HCT116 (cell line): ENCODE measurements at regions not wholly inside any gene's neighbourhood (a gene's known extent, or its start where the extent isn't known, plus 50 kb on each side); places are given as distances from the start of the nearest gene placed in this dataset.

Source experiments
- EGR1 ChIP-seq: IDR thresholded peaks from 2 replicates; pipeline ENCODE4 v1.6.1; 2012; ENCODE audit warnings: low read depth
- JUND ChIP-seq: IDR thresholded peaks from 2 replicates; pipeline ENCODE4 v1.6.1; 2012
- POLR2A ChIP-seq: IDR thresholded peaks from 2 replicates; pipeline ENCODE4 v1.7.0; 2011; ENCODE audit warnings: borderline replicate concordance; ENCODE audit not compliant: insufficient read depth, insufficient read length; ENCODE audit errors: extremely low read depth
- POLR2AphosphoS5 ChIP-seq: IDR thresholded peaks from 2 replicates; pipeline ENCODE4 v1.6.1; 2011; ENCODE audit warnings: mild to moderate bottlenecking, low read depth, low read length, moderate library complexity
- RAD21 ChIP-seq: IDR thresholded peaks from 2 replicates; pipeline ENCODE4 v1.6.1; 2012; ENCODE audit warnings: low read depth, mild to moderate bottlenecking
- SRF ChIP-seq: IDR thresholded peaks from 2 replicates; pipeline ENCODE4 v1.6.1; 2012; ENCODE audit warnings: low read depth
- TCF7L2 ChIP-seq: IDR thresholded peaks from 2 replicates; pipeline ENCODE4 v1.7.0; 2011; ENCODE audit warnings: borderline replicate concordance, inconsistent platforms; ENCODE audit not compliant: insufficient read depth, insufficient read length; ENCODE audit errors: extremely low read depth
- YY1 ChIP-seq: IDR thresholded peaks from 2 replicates; pipeline ENCODE4 v1.6.1; 2011; ENCODE audit warnings: low read length, low read depth, moderate library complexity, mild to moderate bottlenecking; ENCODE audit not compliant: insufficient replicate concordance; ENCODE audit errors: extremely low read depth
- TF ChIP-seq, protein P1 (sequence below), 3 experiments: fragments of 200-600 bp in 1 of 3; sonication (generic) in 1 of 3; IDR thresholded peaks in 2 of 3; conservative IDR thresholded peaks in 1 of 3; 2 replicates each; pipeline ENCODE4 v1.5.1; 2012 to 2017; ENCODE audit warnings: low read depth in 2 of 3, low read length in 2 of 3, antibody characterized with exemption in 1 of 3, borderline replicate concordance in 1 of 3, control low read depth in 1 of 3, mild to moderate bottlenecking in 1 of 3, mixed read lengths in 1 of 3, mixed run types in 1 of 3, moderate library complexity in 1 of 3; ENCODE audit not compliant: insufficient read depth in 1 of 3
- TF ChIP-seq, protein P2 (sequence below): IDR thresholded peaks from 2 replicates; pipeline ENCODE4 v1.6.1; 2012
- TF ChIP-seq, protein P3 (sequence below): IDR thresholded peaks from 2 replicates; pipeline ENCODE4 v1.6.1; 2012; ENCODE audit warnings: low read depth

DNA sequence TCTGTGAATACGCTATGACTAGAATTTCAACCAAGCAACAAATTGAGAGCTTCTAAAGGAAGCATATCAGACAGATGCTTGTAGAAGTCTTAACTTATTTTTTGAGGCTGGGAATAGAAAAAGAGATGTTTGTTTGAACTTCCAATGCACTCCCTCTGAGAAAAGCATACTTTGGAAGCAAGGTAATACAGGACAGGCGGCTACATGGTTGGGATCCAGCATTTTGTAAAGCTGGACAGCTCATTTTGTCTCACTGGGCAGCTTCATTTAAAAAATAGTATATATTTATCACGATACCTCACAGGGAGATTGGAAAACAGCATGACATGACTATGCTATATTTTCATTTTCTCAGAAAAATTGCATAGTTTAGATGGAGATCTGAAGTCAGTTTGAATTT is 821.3 kb upstream of the API5 start:
- TF ChIP-seq, protein P1, sequence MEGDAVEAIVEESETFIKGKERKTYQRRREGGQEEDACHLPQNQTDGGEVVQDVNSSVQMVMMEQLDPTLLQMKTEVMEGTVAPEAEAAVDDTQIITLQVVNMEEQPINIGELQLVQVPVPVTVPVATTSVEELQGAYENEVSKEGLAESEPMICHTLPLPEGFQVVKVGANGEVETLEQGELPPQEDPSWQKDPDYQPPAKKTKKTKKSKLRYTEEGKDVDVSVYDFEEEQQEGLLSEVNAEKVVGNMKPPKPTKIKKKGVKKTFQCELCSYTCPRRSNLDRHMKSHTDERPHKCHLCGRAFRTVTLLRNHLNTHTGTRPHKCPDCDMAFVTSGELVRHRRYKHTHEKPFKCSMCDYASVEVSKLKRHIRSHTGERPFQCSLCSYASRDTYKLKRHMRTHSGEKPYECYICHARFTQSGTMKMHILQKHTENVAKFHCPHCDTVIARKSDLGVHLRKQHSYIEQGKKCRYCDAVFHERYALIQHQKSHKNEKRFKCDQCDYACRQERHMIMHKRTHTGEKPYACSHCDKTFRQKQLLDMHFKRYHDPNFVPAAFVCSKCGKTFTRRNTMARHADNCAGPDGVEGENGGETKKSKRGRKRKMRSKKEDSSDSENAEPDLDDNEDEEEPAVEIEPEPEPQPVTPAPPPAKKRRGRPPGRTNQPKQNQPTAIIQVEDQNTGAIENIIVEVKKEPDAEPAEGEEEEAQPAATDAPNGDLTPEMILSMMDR (IDR thresholded peaks at IDR 0.05 in 2 of 3, conservative IDR thresholded peaks at IDR 0.05 in 1 of 3; ENCODE audit: borderline replicate concordance in 1 of 3, insufficient read depth in 1 of 3, low read depth in 2 of 3, low read length in 2 of 3): no peak
- TF ChIP-seq POLR2A (no peak), EGR1 (no peak), JUND (no peak), RAD21 (no peak), TCF7L2 (no peak), POLR2AphosphoS5 (no peak), YY1 (no peak), SRF (no peak)
- TF ChIP-seq, protein P2, sequence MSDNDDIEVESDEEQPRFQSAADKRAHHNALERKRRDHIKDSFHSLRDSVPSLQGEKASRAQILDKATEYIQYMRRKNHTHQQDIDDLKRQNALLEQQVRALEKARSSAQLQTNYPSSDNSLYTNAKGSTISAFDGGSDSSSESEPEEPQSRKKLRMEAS: no peak
- TF ChIP-seq, protein P3, sequence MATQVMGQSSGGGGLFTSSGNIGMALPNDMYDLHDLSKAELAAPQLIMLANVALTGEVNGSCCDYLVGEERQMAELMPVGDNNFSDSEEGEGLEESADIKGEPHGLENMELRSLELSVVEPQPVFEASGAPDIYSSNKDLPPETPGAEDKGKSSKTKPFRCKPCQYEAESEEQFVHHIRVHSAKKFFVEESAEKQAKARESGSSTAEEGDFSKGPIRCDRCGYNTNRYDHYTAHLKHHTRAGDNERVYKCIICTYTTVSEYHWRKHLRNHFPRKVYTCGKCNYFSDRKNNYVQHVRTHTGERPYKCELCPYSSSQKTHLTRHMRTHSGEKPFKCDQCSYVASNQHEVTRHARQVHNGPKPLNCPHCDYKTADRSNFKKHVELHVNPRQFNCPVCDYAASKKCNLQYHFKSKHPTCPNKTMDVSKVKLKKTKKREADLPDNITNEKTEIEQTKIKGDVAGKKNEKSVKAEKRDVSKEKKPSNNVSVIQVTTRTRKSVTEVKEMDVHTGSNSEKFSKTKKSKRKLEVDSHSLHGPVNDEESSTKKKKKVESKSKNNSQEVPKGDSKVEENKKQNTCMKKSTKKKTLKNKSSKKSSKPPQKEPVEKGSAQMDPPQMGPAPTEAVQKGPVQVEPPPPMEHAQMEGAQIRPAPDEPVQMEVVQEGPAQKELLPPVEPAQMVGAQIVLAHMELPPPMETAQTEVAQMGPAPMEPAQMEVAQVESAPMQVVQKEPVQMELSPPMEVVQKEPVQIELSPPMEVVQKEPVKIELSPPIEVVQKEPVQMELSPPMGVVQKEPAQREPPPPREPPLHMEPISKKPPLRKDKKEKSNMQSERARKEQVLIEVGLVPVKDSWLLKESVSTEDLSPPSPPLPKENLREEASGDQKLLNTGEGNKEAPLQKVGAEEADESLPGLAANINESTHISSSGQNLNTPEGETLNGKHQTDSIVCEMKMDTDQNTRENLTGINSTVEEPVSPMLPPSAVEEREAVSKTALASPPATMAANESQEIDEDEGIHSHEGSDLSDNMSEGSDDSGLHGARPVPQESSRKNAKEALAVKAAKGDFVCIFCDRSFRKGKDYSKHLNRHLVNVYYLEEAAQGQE: no peak
